ENCODE measurements at regions not wholly inside any gene's neighbourhood (a gene's known extent, or its start where the extent isn't known, plus 50 kb on each side); places are given as distances from the start of the nearest gene placed in this dataset.

DNA sequence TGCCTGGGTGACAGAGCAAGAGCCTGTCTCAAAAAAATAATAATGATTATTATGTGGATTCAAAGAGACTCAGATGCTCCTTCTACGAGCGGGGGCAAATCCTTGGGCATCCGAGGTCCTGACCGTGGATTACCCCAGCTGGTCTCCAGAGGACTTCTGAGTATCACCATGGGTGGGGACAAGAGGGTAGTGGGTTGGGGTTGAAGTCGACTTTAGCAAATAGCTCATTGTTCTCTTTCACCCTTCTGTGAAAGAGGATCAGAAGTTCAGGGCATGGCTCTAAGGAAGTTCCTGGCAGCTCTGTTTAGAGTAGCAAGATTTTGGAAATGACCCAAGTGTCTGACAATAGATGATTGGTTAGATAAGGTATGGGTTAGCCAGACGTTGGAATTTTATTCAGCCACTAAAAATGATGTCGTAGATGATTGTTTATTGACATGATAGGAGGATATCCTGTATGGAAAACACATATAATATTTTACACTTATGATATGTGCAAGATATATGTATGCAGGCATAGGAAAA, 59.0 kb upstream of the SPRED2 start:
- in situ Hi-C loops (cut with HindIII; ENCODE audit: low sequenced_read_pairs), result loop anchor here (5.0 kb wide), 1 partner anchor 51 kb away; no protein-coding TSS in a partner anchor

- in situ Hi-C loops (cut with HindIII; ENCODE audit: low sequenced_read_pairs), result loop anchor here (5.0 kb wide), 1 partner anchor 52 kb away; no protein-coding TSS in a partner anchor
These were observed 57.8 kb upstream of the SPRED2 start for GRCh38 chr2:65490222-65490621.

DNA sequence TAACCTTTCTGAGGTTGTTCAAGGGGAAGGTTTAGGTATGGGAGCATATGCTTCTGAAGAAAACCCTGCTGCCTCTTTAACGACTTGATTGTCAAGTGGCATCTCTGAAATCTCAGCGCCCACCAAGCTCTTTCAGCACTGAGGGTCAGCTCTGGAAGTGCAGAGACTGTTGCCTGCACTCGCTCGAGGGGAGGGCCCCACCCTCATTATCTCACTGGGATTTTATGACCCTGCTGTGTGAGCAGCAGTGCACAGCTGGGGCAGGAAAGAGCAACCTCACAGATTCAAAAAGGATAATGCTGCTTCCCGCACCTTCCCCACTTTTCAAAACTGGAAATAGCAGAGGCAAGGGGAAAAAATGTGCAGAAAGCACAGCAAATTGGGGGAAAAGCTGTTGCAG, 56.9 kb upstream of the SPRED2 start:
- in situ Hi-C loops (cut with HindIII; ENCODE audit: low sequenced_read_pairs), result no loop called here

GRCh38 chr2:65488527-65488926, 56.1 kb upstream of the SPRED2 start:
- in situ Hi-C loops (cut with HindIII; ENCODE audit: low sequenced_read_pairs), result no loop called here

DNA sequence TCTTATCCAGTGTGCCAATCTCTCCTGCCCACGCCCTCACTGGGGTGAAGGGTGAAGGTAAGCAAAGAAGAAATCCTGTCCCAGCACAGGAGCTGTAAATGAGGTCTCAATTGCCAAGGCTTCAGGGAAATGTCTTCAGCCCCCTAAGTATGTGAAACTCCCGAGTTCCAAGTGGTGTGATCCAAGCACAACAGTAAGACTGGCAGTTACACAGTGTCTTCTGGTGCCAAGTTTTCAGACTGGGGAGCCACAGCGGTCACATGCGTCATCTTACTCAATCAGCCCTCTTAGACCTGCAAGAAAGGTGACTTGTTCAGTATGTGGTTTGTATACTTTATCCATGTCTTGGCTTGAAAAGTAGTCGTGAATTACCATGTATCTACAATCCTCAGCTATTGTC, 55.0 kb upstream of the SPRED2 start:
- in situ Hi-C loops (cut with HindIII; ENCODE audit: low sequenced_read_pairs), result no loop called here

DNA sequence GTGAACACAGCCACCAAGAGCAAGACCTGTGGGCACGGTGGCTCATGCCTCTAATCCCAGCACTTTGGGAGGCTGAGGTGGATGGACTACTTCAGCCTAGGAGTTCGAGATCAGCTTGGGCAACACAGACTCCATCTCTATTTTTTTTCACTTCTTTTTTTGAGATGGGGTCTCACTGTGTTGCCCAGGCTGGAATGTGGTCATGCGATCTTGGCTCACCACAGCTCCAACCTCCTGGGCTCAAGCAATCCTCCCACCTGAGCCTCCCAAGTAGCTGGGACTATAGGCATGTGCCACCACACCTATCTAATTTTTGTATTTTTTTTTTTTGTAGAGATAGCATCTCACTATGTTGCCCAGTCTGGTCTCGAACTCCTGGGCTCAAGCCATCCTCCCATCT, 54.4 kb upstream of the SPRED2 start:
- in situ Hi-C loops (cut with HindIII; ENCODE audit: low sequenced_read_pairs), result no loop called here

DNA sequence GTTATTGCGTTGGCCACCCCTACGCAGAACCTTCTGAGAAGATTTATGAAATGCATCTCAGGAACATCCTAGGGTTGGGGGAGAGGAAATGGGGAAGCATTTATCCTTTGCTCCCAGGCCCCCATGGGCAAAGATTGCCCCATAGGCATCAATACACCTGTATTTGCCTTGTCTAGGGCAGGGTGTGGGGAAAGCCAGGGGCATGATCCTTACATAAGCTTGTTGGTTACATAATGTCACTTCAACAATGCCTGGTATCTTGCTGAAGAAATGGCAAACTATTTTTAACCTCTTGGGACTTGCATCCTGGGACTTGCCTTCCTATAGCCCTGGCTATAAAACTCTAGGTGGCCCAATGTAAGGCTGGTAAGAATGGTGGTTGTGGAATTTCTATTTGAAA, 53.9 kb upstream of the SPRED2 start:
- in situ Hi-C loops (cut with HindIII; ENCODE audit: low sequenced_read_pairs), result no loop called here

- in situ Hi-C loops (cut with HindIII; ENCODE audit: low sequenced_read_pairs), result no loop called here
These were observed 53.4 kb upstream of the SPRED2 start for GRCh38 chr2:65485839-65486238.

GRCh38 chr2:65483763-65484162, 51.4 kb upstream of the SPRED2 start:
- in situ Hi-C loops (cut with HindIII; ENCODE audit: low sequenced_read_pairs), result no loop called here

- in situ Hi-C loops (cut with HindIII; ENCODE audit: low sequenced_read_pairs), result no loop called here
These were observed 50.6 kb upstream of the SPRED2 start for GRCh38 chr2:65482971-65483370.

Data from DLD1 (cell line).